Breast epithelium (tissue), 3 donors: ENCODE measurements at regions not wholly inside any gene's neighbourhood (a gene's known extent, or its start where the extent isn't known, plus 50 kb on each side); places are given as distances from the start of the nearest gene placed in this dataset.

Source experiments
- POLR2AphosphoS5 ChIP-seq, 3 donors: sonication (generic); formaldehyde crosslinking; IDR thresholded peaks; one replicate each; pipeline ENCODE4 v1.6.1; 2017; ENCODE audit warnings: antibody characterized with exemption in 3 of 3
- TF ChIP-seq, protein P1 (sequence below), 3 donors: fragments of 450-650 bp; IDR thresholded peaks; one replicate each; pipeline ENCODE4 v1.5.1; 2016 to 2017; ENCODE audit warnings: antibody characterized with exemption in 3 of 3, mild to moderate bottlenecking in 3 of 3, moderate library complexity in 3 of 3

DNA sequence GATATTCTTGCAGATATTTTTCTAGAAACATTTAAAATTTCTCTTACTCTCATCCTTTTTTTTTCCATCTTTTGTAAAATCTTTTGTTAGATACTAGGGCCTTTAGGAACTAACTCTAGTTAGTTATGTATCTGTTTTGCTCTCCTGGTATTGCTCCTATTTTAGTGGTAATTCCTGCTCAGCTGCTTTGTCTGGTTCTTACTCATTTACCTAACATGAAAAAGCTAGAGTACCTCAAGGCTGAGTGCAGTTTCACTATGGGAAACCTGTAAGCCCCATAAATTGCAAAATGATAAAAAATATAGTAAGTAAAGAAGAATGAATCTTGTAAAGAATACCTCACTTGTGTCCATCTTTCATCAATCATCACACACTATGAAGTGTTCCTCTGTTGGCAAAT lies 1602.0 kb downstream of the GRIK2 start:
- no peak for TF ChIP-seq POLR2AphosphoS5 (IDR thresholded peaks at IDR 0.05)
- TF ChIP-seq, protein P1, sequence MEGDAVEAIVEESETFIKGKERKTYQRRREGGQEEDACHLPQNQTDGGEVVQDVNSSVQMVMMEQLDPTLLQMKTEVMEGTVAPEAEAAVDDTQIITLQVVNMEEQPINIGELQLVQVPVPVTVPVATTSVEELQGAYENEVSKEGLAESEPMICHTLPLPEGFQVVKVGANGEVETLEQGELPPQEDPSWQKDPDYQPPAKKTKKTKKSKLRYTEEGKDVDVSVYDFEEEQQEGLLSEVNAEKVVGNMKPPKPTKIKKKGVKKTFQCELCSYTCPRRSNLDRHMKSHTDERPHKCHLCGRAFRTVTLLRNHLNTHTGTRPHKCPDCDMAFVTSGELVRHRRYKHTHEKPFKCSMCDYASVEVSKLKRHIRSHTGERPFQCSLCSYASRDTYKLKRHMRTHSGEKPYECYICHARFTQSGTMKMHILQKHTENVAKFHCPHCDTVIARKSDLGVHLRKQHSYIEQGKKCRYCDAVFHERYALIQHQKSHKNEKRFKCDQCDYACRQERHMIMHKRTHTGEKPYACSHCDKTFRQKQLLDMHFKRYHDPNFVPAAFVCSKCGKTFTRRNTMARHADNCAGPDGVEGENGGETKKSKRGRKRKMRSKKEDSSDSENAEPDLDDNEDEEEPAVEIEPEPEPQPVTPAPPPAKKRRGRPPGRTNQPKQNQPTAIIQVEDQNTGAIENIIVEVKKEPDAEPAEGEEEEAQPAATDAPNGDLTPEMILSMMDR (IDR thresholded peaks at IDR 0.05): no peak
